ENCODE measurements at regions not wholly inside any gene's neighbourhood (a gene's known extent, or its start where the extent isn't known, plus 50 kb on each side); places are given as distances from the start of the nearest gene placed in this dataset.

DNA sequence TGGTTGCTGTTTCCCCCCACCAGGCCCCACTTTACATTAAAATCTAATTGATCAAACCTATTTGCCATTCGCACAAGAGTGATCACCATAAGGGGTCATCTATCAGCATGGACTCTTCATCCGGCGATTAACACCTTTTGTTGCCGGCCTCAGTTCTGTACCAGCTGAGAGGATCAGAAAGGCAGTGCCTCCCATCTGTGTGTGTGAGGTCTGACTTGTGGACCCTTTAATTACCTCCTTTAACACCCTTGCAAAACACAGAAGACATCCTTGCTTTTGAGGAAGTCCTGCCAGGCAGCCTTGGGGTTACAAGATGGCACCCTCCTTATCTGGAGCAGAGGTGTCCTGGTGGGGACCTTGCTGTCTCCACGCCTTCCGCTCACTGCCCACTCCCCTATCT lies 77.2 kb upstream of the IRX3 start:
- no peak overlapping the region for H2AFZ ChIP-seq (ENCODE audit: low read length)
- H3K4me1 ChIP-seq (ENCODE audit: low read length) = peaks cover 12% of the 10 kb centered on the region
- H3K4me3 ChIP-seq (ENCODE audit: low read length) = no peak overlapping the region
- DNase-seq = no peak
- H3K79me2 ChIP-seq (ENCODE audit: low read length) = no peaks in the 10 kb centered on the region
- no peaks in the 10 kb centered on the region for H3K36me3 ChIP-seq (ENCODE audit: insufficient read depth, low read length)
- no peaks in the 10 kb centered on the region for H3K9me2 ChIP-seq (replicated peaks; ENCODE audit: insufficient read depth, low read length)
- H3K27ac ChIP-seq (ENCODE audit: low read length) = no peak overlapping the region
- no peak overlapping the region for H3K9ac ChIP-seq (ENCODE audit: low read length)
- H3K9me3 ChIP-seq (ENCODE audit: low read length) = no peaks in the 10 kb centered on the region
- no peaks in the 10 kb centered on the region for H3K27me3 ChIP-seq (ENCODE audit: low read length)
- no peaks in the 10 kb centered on the region for H4K20me1 ChIP-seq (ENCODE audit: insufficient read depth, low read depth, low read length)
- H3K4me2 ChIP-seq (ENCODE audit: low read depth, low read length, poor library complexity, severe bottlenecking) = no peak overlapping the region

GRCh38 chr16:54362591-54363206 lies 76.1 kb upstream of the IRX3 start:
- Histone ChIP-seq H3K9me3 (ENCODE audit: low read length) (no peaks in the 10 kb centered on the region), H3K9ac (ENCODE audit: low read length) (no peak overlapping the region), H4K20me1 (ENCODE audit: insufficient read depth, low read depth, low read length) (no peaks in the 10 kb centered on the region), H3K27ac (ENCODE audit: low read length) (no peak overlapping the region), H3K4me1 (ENCODE audit: low read length) (peaks cover 12% of the 10 kb centered on the region), H3K4me3 (ENCODE audit: low read length) (no peak overlapping the region), H3K9me2 (replicated peaks; ENCODE audit: insufficient read depth, low read length) (no peaks in the 10 kb centered on the region), H3K79me2 (ENCODE audit: low read length) (no peaks in the 10 kb centered on the region), H3K4me2 (ENCODE audit: low read depth, low read length, poor library complexity, severe bottlenecking) (no peak overlapping the region), H2AFZ (ENCODE audit: low read length) (no peak overlapping the region), H3K27me3 (ENCODE audit: low read length) (no peaks in the 10 kb centered on the region), H3K36me3 (ENCODE audit: insufficient read depth, low read length) (no peaks in the 10 kb centered on the region)
- no peak for DNase-seq

GRCh38 chr16:54361246-54361645 lies 74.7 kb upstream of the IRX3 start:
- Histone ChIP-seq H2AFZ (ENCODE audit: low read length) (no peak overlapping the region), H3K36me3 (ENCODE audit: insufficient read depth, low read length) (no peaks in the 10 kb centered on the region), H3K27ac (ENCODE audit: low read length) (no peak overlapping the region), H3K9me3 (ENCODE audit: low read length) (no peaks in the 10 kb centered on the region), H3K9ac (ENCODE audit: low read length) (no peak overlapping the region), H3K4me1 (ENCODE audit: low read length) (peaks cover 12% of the 10 kb centered on the region), H3K27me3 (ENCODE audit: low read length) (no peaks in the 10 kb centered on the region), H4K20me1 (ENCODE audit: insufficient read depth, low read depth, low read length) (no peaks in the 10 kb centered on the region), H3K9me2 (replicated peaks; ENCODE audit: insufficient read depth, low read length) (no peaks in the 10 kb centered on the region), H3K79me2 (ENCODE audit: low read length) (no peaks in the 10 kb centered on the region), H3K4me3 (ENCODE audit: low read length) (no peak overlapping the region), H3K4me2 (ENCODE audit: low read depth, low read length, poor library complexity, severe bottlenecking) (no peak overlapping the region)
- DNase-seq = no peak

DNA sequence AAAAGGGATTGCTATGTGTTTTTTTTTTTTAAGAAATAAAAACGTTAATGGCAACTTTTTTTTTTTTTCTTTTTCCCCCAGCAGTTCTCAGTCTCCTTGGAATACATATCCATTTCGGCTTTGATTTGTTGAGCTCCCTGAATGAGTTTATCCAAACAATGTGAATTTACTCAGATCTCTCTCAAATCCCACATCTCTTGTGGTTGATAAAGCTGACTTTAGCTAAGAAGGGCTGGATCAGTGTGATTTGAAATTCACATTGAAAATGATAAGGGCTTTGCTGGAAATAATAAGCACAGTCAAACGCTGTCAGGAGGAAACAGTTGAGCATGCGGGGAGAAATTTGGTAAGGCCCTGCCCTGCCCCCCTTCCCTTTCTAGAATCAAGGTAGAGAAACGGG lies 74.1 kb upstream of the IRX3 start:
- H3K4me2 ChIP-seq (ENCODE audit: low read depth, low read length, poor library complexity, severe bottlenecking) = no peak overlapping the region

GRCh38 chr16:54359555-54359954 lies 73.0 kb upstream of the IRX3 start:
- Histone ChIP-seq H3K79me2 (ENCODE audit: low read length) (no peaks in the 10 kb centered on the region), H2AFZ (ENCODE audit: low read length) (no peak overlapping the region), H3K9ac (ENCODE audit: low read length) (no peak overlapping the region), H3K4me2 (ENCODE audit: low read depth, low read length, poor library complexity, severe bottlenecking) (no peak overlapping the region), H4K20me1 (ENCODE audit: insufficient read depth, low read depth, low read length) (no peaks in the 10 kb centered on the region), H3K4me3 (ENCODE audit: low read length) (no peak overlapping the region), H3K27ac (ENCODE audit: low read length) (no peak overlapping the region), H3K9me2 (replicated peaks; ENCODE audit: insufficient read depth, low read length) (no peaks in the 10 kb centered on the region), H3K36me3 (ENCODE audit: insufficient read depth, low read length) (no peaks in the 10 kb centered on the region), H3K4me1 (ENCODE audit: low read length) (peaks cover 15% of the 10 kb centered on the region), H3K27me3 (ENCODE audit: low read length) (no peaks in the 10 kb centered on the region), H3K9me3 (ENCODE audit: low read length) (no peaks in the 10 kb centered on the region)
- no peak for DNase-seq

More for the DNA sequence above, 74.1 kb upstream of the IRX3 start:
- Histone ChIP-seq H3K9me3 (ENCODE audit: low read length) (no peaks in the 10 kb centered on the region), H3K27me3 (ENCODE audit: low read length) (no peaks in the 10 kb centered on the region), H4K20me1 (ENCODE audit: insufficient read depth, low read depth, low read length) (no peaks in the 10 kb centered on the region), H3K79me2 (ENCODE audit: low read length) (no peaks in the 10 kb centered on the region), H3K4me1 (ENCODE audit: low read length) (peaks cover 12% of the 10 kb centered on the region), H3K36me3 (ENCODE audit: insufficient read depth, low read length) (no peaks in the 10 kb centered on the region), H3K9me2 (replicated peaks; ENCODE audit: insufficient read depth, low read length) (no peaks in the 10 kb centered on the region), H2AFZ (ENCODE audit: low read length) (no peak overlapping the region), H3K4me3 (ENCODE audit: low read length) (no peak overlapping the region), H3K27ac (ENCODE audit: low read length) (no peak overlapping the region), H3K9ac (ENCODE audit: low read length) (no peak overlapping the region)
- no peak for DNase-seq

GRCh38 chr16:54359081-54359480 lies 72.5 kb upstream of the IRX3 start:
- Histone ChIP-seq H3K9me3 (ENCODE audit: low read length) (no peaks in the 10 kb centered on the region), H3K27me3 (ENCODE audit: low read length) (no peaks in the 10 kb centered on the region), H3K4me2 (ENCODE audit: low read depth, low read length, poor library complexity, severe bottlenecking) (no peak overlapping the region), H4K20me1 (ENCODE audit: insufficient read depth, low read depth, low read length) (no peaks in the 10 kb centered on the region), H3K9ac (ENCODE audit: low read length) (no peak overlapping the region), H3K4me3 (ENCODE audit: low read length) (no peak overlapping the region), H3K36me3 (ENCODE audit: insufficient read depth, low read length) (no peaks in the 10 kb centered on the region), H3K27ac (ENCODE audit: low read length) (no peak overlapping the region), H3K4me1 (ENCODE audit: low read length) (peaks cover 15% of the 10 kb centered on the region), H2AFZ (ENCODE audit: low read length) (no peak overlapping the region), H3K79me2 (ENCODE audit: low read length) (no peaks in the 10 kb centered on the region), H3K9me2 (replicated peaks; ENCODE audit: insufficient read depth, low read length) (no peaks in the 10 kb centered on the region)
- no peak for DNase-seq

DNA sequence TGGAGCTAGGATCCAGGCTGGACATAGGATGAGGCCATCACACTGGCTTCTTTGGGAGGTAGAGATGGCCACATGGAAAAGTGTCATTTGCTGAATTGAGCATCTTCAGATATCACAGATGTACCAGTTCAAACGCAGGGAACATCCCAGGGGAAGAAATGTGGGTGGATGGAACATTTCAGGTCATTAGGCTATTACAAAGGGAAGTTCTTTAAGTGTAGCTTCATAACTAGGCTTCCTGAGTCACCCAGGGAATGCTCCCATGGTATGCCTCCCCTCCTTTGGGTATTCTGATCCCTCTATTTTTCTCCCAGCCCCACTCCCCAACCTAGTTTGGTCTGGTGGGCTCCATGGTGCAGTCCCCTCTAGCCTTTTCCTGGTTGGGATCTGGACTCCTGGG lies 69.8 kb upstream of the IRX3 start:
- no peak overlapping the region for H3K4me2 ChIP-seq (ENCODE audit: low read depth, low read length, poor library complexity, severe bottlenecking)
- no peak overlapping the region for H3K9ac ChIP-seq (ENCODE audit: low read length)
- H3K4me1 ChIP-seq (ENCODE audit: low read length) = peaks cover 15% of the 10 kb centered on the region
- H3K27me3 ChIP-seq (ENCODE audit: low read length) = no peaks in the 10 kb centered on the region
- no peak overlapping the region for H3K4me3 ChIP-seq (ENCODE audit: low read length)
- H3K36me3 ChIP-seq (ENCODE audit: insufficient read depth, low read length) = no peaks in the 10 kb centered on the region
- H4K20me1 ChIP-seq (ENCODE audit: insufficient read depth, low read depth, low read length) = no peaks in the 10 kb centered on the region
- no peaks in the 10 kb centered on the region for H3K9me3 ChIP-seq (ENCODE audit: low read length)
- H3K79me2 ChIP-seq (ENCODE audit: low read length) = no peaks in the 10 kb centered on the region
- no peak overlapping the region for H3K27ac ChIP-seq (ENCODE audit: low read length)
- H3K9me2 ChIP-seq (replicated peaks; ENCODE audit: insufficient read depth, low read length) = no peaks in the 10 kb centered on the region
- no peak overlapping the region for H2AFZ ChIP-seq (ENCODE audit: low read length)
- DNase-seq = no peak

DNA sequence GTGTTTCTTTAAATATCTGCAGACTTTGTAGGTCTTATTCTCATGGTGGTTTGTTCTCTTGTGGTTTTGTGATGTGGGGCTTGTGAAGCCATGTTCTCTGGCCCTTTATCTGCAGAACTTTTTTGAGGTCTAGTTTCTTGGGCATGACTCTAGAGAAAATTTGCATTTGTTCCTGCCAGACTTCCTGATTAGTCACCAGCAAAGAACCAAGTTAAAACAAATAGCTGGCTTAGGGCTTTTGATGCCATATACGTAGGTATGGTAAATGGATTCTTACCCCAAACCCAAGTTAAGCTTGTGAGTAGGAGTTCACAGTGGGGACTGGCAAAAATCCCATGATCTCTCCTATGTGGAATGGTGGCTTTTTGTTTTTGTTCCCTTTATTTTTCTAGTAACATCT lies 68.7 kb upstream of the IRX3 start:
- Histone ChIP-seq H3K9me2 (replicated peaks; ENCODE audit: insufficient read depth, low read length) (no peaks in the 10 kb centered on the region), H4K20me1 (ENCODE audit: insufficient read depth, low read depth, low read length) (no peaks in the 10 kb centered on the region), H3K27ac (ENCODE audit: low read length) (no peak overlapping the region), H3K4me3 (ENCODE audit: low read length) (no peak overlapping the region), H3K9ac (ENCODE audit: low read length) (no peak overlapping the region), H3K27me3 (ENCODE audit: low read length) (no peaks in the 10 kb centered on the region), H3K4me1 (ENCODE audit: low read length) (peaks cover 9% of the 10 kb centered on the region), H3K79me2 (ENCODE audit: low read length) (no peaks in the 10 kb centered on the region), H3K9me3 (ENCODE audit: low read length) (no peaks in the 10 kb centered on the region), H2AFZ (ENCODE audit: low read length) (no peak overlapping the region), H3K36me3 (ENCODE audit: insufficient read depth, low read length) (no peaks in the 10 kb centered on the region), H3K4me2 (ENCODE audit: low read depth, low read length, poor library complexity, severe bottlenecking) (no peak overlapping the region)
- DNase-seq = no peak

GRCh38 chr16:54353097-54353496 lies 66.5 kb upstream of the IRX3 start:
- no peaks in the 10 kb centered on the region for H3K9me3 ChIP-seq (ENCODE audit: low read length)
- H3K9me2 ChIP-seq (replicated peaks; ENCODE audit: insufficient read depth, low read length) = no peaks in the 10 kb centered on the region
- H3K27me3 ChIP-seq (ENCODE audit: low read length) = no peaks in the 10 kb centered on the region
- DNase-seq = no peak
- H3K4me1 ChIP-seq (ENCODE audit: low read length) = peaks cover 3% of the 10 kb centered on the region; the same call in 1 of the 2 replicates
- H3K36me3 ChIP-seq (ENCODE audit: insufficient read depth, low read length) = no peaks in the 10 kb centered on the region
- H3K9ac ChIP-seq (ENCODE audit: low read length) = no peak overlapping the region
- no peak overlapping the region for H3K4me3 ChIP-seq (ENCODE audit: low read length)
- no peak overlapping the region for H3K4me2 ChIP-seq (ENCODE audit: low read depth, low read length, poor library complexity, severe bottlenecking)
- H3K27ac ChIP-seq (ENCODE audit: low read length) = no peak overlapping the region
- no peak overlapping the region for H2AFZ ChIP-seq (ENCODE audit: low read length)
- no peaks in the 10 kb centered on the region for H4K20me1 ChIP-seq (ENCODE audit: insufficient read depth, low read depth, low read length)
- no peaks in the 10 kb centered on the region for H3K79me2 ChIP-seq (ENCODE audit: low read length)

Measured in Karpas-422 (cell line).